Left cardiac atrium (tissue), 4 donors: ENCODE measurements at regions not wholly inside any gene's neighbourhood (a gene's known extent, or its start where the extent isn't known, plus 50 kb on each side); places are given as distances from the start of the nearest gene placed in this dataset.
"Not testable (repeated sequence)": the region's sequence is repeated elsewhere in the genome, so short reads cannot be mapped to it uniquely, and the experiment has no call there.

ENCODE experiments used
- ATAC-seq, 2 donors: fragments of 200-7000 bp; cut with Tn5 transposase; one replicate each; pipeline ENCODE4 v1.9.1; 2020; ENCODE audit warnings: mild to moderate bottlenecking in 2 of 2, moderate library complexity in 2 of 2
- DNase-seq: peaks from one replicate; pipeline ENCODE4 v3.0.0-alpha.2; 2020
- intact Hi-C, 2 donors: fragments of 100-400 bp; cut with DNase I; formaldehyde crosslinking; loops; one replicate each; pipeline versions ENCODE4 v1.14.1 to v1.15.1; 2022 to 2023
- donor health status: DM: no; HTN: yes; CAD: no.
- donor health status: DM: no; HTN: yes; CAD: no; lungs with severe emphysema.
- donor health status: DM: yes; HTN: yes; CAD: no.
- donor health status: Dilated cardiomyopathy.

GRCh38 chr5:93682471-93683404, 58.7 kb downstream of the POU5F2 start:
- ATAC-seq, DNase-seq, intact Hi-C loops: not testable (repeated sequence)

GRCh38 chr5:93681432-93681831, 60.0 kb downstream of the POU5F2 start:
- intact Hi-C loops, result no loop called here
- ATAC-seq (no peak), DNase-seq (no peak)

GRCh38 chr5:93677359-93677891, 64.0 kb downstream of the POU5F2 start:
- peak; percentile 86 to 90 for ATAC-seq
- intact Hi-C loops, result loop anchor here in 1 of 2 donors (2.0 kb wide), 1 partner anchor 77 kb away; no protein-coding TSS in a partner anchor
- peak; percentile 44 for DNase-seq

- intact Hi-C loops, result loop anchor here in 1 of 2 donors (2.0 kb wide), 1 partner anchor 76 kb away; no protein-coding TSS in a partner anchor
- DNase-seq, result no peak
- ATAC-seq, result peak; percentile 38 to 43
These were observed 64.7 kb downstream of the POU5F2 start for GRCh38 chr5:93676704-93677103.

GRCh38 chr5:93675460-93676450, 65.6 kb downstream of the POU5F2 start:
- ATAC-seq (no peak), DNase-seq (no peak)
- intact Hi-C loops, result loop anchor here in 1 of 2 donors (2.0 kb wide), 1 partner anchor 75 kb away; no protein-coding TSS in a partner anchor

- intact Hi-C loops, result loop anchor here in 1 of 2 donors (5.0 kb wide), 1 partner anchor 53 kb away; no protein-coding TSS in a partner anchor
- DNase-seq (no peak), ATAC-seq (no peak)
These were observed 66.4 kb downstream of the POU5F2 start for GRCh38 chr5:93674866-93675459.

- ATAC-seq, result peak in 1 of 2 donors; percentile 83
- DNase-seq, result peak; percentile 20
- intact Hi-C loops, result loop anchor here in 1 of 2 donors (5.0 kb wide), 1 partner anchor 52 kb away; no protein-coding TSS in a partner anchor
These were observed 67.3 kb downstream of the POU5F2 start for GRCh38 chr5:93674138-93674537.

GRCh38 chr5:93673316-93673954, 68.0 kb downstream of the POU5F2 start:
- intact Hi-C loops, result loop anchor here in 1 of 2 donors (5.0 kb wide), 1 partner anchor 51 kb away; no protein-coding TSS in a partner anchor
- ATAC-seq, result no peak
- DNase-seq, result no peak

- DNase-seq, result no peak
- ATAC-seq, result no peak
- intact Hi-C loops, result no loop called here
These were observed 75.8 kb downstream of the POU5F2 start for GRCh38 chr5:93665648-93666047.

GRCh38 chr5:93660677-93661076, 77.7 kb downstream of the NR2F1 start:
- intact Hi-C loops, result no loop called here
- no peak for ATAC-seq
- DNase-seq, result no peak

GRCh38 chr5:93658044-93658443, 75.0 kb downstream of the NR2F1 start:
- ATAC-seq (no peak), DNase-seq (no peak)
- intact Hi-C loops, result no loop called here

GRCh38 chr5:93654676-93655075, 71.7 kb downstream of the NR2F1 start:
- intact Hi-C loops, result no loop called here
- DNase-seq, result no peak
- ATAC-seq, result no peak

GRCh38 chr5:93653716-93654115, 70.7 kb downstream of the NR2F1 start:
- intact Hi-C loops, result no loop called here
- DNase-seq (no peak), ATAC-seq (no peak)

- ATAC-seq, result no peak
- no peak for DNase-seq
- intact Hi-C loops, result no loop called here
These were observed 66.3 kb downstream of the NR2F1 start for GRCh38 chr5:93649234-93649900.

GRCh38 chr5:93644760-93645159, 61.7 kb downstream of the NR2F1 start:
- DNase-seq (no peak), ATAC-seq (no peak)
- intact Hi-C loops, result no loop called here
